ENCODE measurements at regions not wholly inside any gene's neighbourhood (a gene's known extent, or its start where the extent isn't known, plus 50 kb on each side); places are given as distances from the start of the nearest gene placed in this dataset.

DNA sequence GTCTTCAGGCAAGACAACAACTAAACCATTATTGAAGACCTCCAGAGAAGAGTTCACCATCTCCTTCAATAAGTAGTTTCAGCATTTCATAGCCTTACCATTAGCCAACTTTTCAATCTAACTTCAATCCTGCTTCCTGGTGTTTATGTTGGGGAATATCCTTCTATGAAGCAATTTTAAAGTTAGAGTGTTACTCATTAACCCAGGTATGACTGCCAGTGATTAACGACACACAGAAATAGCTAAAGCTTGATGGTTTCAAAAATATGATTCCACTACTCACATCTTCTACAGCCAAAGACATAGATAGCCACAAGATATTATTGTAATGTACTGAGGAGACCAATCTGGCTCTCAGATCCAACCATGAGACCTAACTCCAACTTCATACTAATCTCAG lies 403.2 kb downstream of the EFNB2 start:
- no peak for TF ChIP-seq POLR2A (IDR thresholded peaks at IDR 0.05)
- TF ChIP-seq, protein P1, sequence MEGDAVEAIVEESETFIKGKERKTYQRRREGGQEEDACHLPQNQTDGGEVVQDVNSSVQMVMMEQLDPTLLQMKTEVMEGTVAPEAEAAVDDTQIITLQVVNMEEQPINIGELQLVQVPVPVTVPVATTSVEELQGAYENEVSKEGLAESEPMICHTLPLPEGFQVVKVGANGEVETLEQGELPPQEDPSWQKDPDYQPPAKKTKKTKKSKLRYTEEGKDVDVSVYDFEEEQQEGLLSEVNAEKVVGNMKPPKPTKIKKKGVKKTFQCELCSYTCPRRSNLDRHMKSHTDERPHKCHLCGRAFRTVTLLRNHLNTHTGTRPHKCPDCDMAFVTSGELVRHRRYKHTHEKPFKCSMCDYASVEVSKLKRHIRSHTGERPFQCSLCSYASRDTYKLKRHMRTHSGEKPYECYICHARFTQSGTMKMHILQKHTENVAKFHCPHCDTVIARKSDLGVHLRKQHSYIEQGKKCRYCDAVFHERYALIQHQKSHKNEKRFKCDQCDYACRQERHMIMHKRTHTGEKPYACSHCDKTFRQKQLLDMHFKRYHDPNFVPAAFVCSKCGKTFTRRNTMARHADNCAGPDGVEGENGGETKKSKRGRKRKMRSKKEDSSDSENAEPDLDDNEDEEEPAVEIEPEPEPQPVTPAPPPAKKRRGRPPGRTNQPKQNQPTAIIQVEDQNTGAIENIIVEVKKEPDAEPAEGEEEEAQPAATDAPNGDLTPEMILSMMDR (IDR thresholded peaks at IDR 0.05) = no peak
